HEK293 (cell line): ENCODE measurements at regions not wholly inside any gene's neighbourhood (a gene's known extent, or its start where the extent isn't known, plus 50 kb on each side); places are given as distances from the start of the nearest gene placed in this dataset.

Experiments used
- ATF2 ChIP-seq: fragments of 450-650 bp; formaldehyde crosslinking; IDR thresholded peaks from 2 replicates; pipeline ENCODE4 v1.5.1; 2016; ENCODE audit warnings: missing biosample characterization, missing genetic modification characterization, low read depth
- EGR2 ChIP-seq: fragments of 450-650 bp; formaldehyde crosslinking; IDR thresholded peaks from 2 replicates; pipeline ENCODE4 v1.5.1; 2016; ENCODE audit warnings: low read depth, missing biosample characterization, missing genetic modification characterization
- ZFP37 ChIP-seq: fragments of 450-650 bp; formaldehyde crosslinking; IDR thresholded peaks from 2 replicates; pipeline ENCODE4 v1.5.1; 2016; ENCODE audit warnings: missing biosample characterization, missing genetic modification characterization
- ZNF121 ChIP-seq: fragments of 450-650 bp; formaldehyde crosslinking; IDR thresholded peaks from 2 replicates; pipeline ENCODE4 v1.5.1; 2016; ENCODE audit warnings: missing biosample characterization, missing genetic modification characterization
- ZNF341 ChIP-seq: fragments of 450-650 bp; formaldehyde crosslinking; IDR thresholded peaks from 2 replicates; pipeline ENCODE4; 2016; ENCODE audit warnings: low read depth, missing biosample characterization, missing genetic modification characterization
- TF ChIP-seq, protein P1 (sequence below): fragments of 450-650 bp; formaldehyde crosslinking; IDR thresholded peaks from 2 replicates; pipeline ENCODE4 v1.5.1; 2016; ENCODE audit warnings: missing biosample characterization, missing genetic modification characterization
- TF ChIP-seq, protein P2 (sequence below): fragments of 450-650 bp; formaldehyde crosslinking; IDR thresholded peaks from 2 replicates; pipeline ENCODE4 v1.5.1; 2016; ENCODE audit warnings: missing biosample characterization, missing genetic modification characterization

- TF ChIP-seq ZFP37 (tag by site-specific recombination): no peak
- TF ChIP-seq, protein P1, sequence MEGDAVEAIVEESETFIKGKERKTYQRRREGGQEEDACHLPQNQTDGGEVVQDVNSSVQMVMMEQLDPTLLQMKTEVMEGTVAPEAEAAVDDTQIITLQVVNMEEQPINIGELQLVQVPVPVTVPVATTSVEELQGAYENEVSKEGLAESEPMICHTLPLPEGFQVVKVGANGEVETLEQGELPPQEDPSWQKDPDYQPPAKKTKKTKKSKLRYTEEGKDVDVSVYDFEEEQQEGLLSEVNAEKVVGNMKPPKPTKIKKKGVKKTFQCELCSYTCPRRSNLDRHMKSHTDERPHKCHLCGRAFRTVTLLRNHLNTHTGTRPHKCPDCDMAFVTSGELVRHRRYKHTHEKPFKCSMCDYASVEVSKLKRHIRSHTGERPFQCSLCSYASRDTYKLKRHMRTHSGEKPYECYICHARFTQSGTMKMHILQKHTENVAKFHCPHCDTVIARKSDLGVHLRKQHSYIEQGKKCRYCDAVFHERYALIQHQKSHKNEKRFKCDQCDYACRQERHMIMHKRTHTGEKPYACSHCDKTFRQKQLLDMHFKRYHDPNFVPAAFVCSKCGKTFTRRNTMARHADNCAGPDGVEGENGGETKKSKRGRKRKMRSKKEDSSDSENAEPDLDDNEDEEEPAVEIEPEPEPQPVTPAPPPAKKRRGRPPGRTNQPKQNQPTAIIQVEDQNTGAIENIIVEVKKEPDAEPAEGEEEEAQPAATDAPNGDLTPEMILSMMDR (tag by site-specific recombination): no peak
- TF ChIP-seq ZNF121: no peak
- TF ChIP-seq EGR2 (tag by site-specific recombination): no peak
- TF ChIP-seq ZNF341 (tag by site-specific recombination): no peak
- TF ChIP-seq, protein P2, sequence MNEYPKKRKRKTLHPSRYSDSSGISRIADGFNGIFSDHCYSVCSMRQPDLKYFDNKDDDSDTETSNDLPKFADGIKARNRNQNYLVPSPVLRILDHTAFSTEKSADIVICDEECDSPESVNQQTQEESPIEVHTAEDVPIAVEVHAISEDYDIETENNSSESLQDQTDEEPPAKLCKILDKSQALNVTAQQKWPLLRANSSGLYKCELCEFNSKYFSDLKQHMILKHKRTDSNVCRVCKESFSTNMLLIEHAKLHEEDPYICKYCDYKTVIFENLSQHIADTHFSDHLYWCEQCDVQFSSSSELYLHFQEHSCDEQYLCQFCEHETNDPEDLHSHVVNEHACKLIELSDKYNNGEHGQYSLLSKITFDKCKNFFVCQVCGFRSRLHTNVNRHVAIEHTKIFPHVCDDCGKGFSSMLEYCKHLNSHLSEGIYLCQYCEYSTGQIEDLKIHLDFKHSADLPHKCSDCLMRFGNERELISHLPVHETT (tag by site-specific recombination): no peak
- TF ChIP-seq ATF2 (tag by site-specific recombination): no peak
These were observed 207.3 kb upstream of the SGCD start for GRCh38 chr5:156119692-156120091.
